B cell (primary cell): ENCODE measurements at regions not wholly inside any gene's neighbourhood (a gene's known extent, or its start where the extent isn't known, plus 50 kb on each side); places are given as distances from the start of the nearest gene placed in this dataset.

ENCODE experiments used
- ATAC-seq: fragments of 200-7000 bp; cut with Tn5 transposase; one replicate; pipeline ENCODE4 v1.10.0; 2021; ENCODE audit warnings: low read depth, mild to moderate bottlenecking, moderate number of reproducible peaks, moderate library complexity
- CTCF ChIA-PET: fragments of 350-600 bp; sonication (Branson Sonifier 250); formaldehyde crosslinking; loops from one replicate; lab custom pipeline; 2021; ENCODE audit warnings: antibody characterized with exemption, inconsistent platforms; lab: Charles Lee
- POLR2A ChIA-PET: fragments of 350-600 bp; sonication (Branson Sonifier 250); formaldehyde crosslinking; loops from one replicate; lab custom pipeline; 2021; ENCODE audit warnings: antibody characterized with exemption; lab: Charles Lee
- DNase-seq: peaks from one replicate; pipeline ENCODE4 v3.0.0; 2013
- H2AFZ ChIP-seq: 2 replicates; pipeline ENCODE4 v1.6.1; 2012; ENCODE audit warnings: mild to moderate bottlenecking, low read depth, low read length; ENCODE audit not compliant: insufficient read depth, poor library complexity, severe bottlenecking
- H3K27ac ChIP-seq, 2 donors: 1 replicate in 1 of 2; 2 replicates in 1 of 2; pipeline ENCODE4 v1.5.1; 2012 to 2013; ENCODE audit warnings: low read length in 2 of 2, mild to moderate bottlenecking in 2 of 2, moderate library complexity in 1 of 2
- H3K27me3 ChIP-seq, 4 experiments: fragments of 200-600 bp in 1 of 4; sonication (generic) in 1 of 4; replicated peaks in 1 of 4; 1 replicate in 2 of 4; 2 replicates in 2 of 4; pipeline versions ENCODE4 v1.6.1 to v1.7.0; 2013 to 2016; ENCODE audit warnings: low read length in 3 of 4, mild to moderate bottlenecking in 2 of 4, mixed read lengths in 1 of 4, moderate library complexity in 1 of 4; ENCODE audit not compliant: insufficient read depth in 4 of 4, control insufficient read depth in 3 of 4; ENCODE audit errors: control extremely low read depth in 1 of 4
- H3K36me3 ChIP-seq, 2 experiments: replicated peaks in 1 of 2; 1 replicate in 1 of 2; 2 replicates in 1 of 2; pipeline versions ENCODE4 v1.6.1 to v1.7.1; 2013; ENCODE audit warnings: low read length in 1 of 2; ENCODE audit not compliant: insufficient read depth in 2 of 2, control insufficient read depth in 1 of 2; ENCODE audit errors: control extremely low read depth in 1 of 2, extremely low read depth in 1 of 2
- H3K4me1 ChIP-seq, 2 donors: fragments of 200-600 bp in 1 of 2; sonication (generic) in 1 of 2; 1 replicate in 1 of 2; 2 replicates in 1 of 2; pipeline versions ENCODE4 v1.5.1 to v1.6.1; 2013 to 2017; ENCODE audit warnings: low read length in 2 of 2; ENCODE audit not compliant: control insufficient read depth in 2 of 2, insufficient read depth in 2 of 2
- H3K4me2 ChIP-seq: replicated peaks from 2 replicates; pipeline ENCODE3; 2012; ENCODE audit warnings: mild to moderate bottlenecking, low read depth, low read length; ENCODE audit not compliant: poor library complexity, severe bottlenecking
- H3K4me3 ChIP-seq, 5 experiments: fragments of 200-600 bp in 1 of 5; sonication (generic) in 1 of 5; 1 replicate in 3 of 5; 2 replicates in 2 of 5; pipeline versions ENCODE4 v1.5.1 to v1.7.0; 2011 to 2016; ENCODE audit warnings: low read length in 4 of 5, mild to moderate bottlenecking in 4 of 5, low read depth in 2 of 5, control low read depth in 1 of 5, moderate library complexity in 1 of 5; ENCODE audit not compliant: insufficient read depth in 1 of 5; ENCODE audit errors: control extremely low read depth in 1 of 5, extremely low read depth in 1 of 5
- H3K79me2 ChIP-seq: fragments of 200-600 bp; sonication (generic); one replicate; pipeline ENCODE4 v1.6.0; 2016; ENCODE audit warnings: low read length; ENCODE audit not compliant: control insufficient read depth, insufficient read depth
- H3K9ac ChIP-seq: fragments of 200-600 bp; sonication (generic); 2 replicates; pipeline ENCODE4 v1.6.1; 2017; ENCODE audit warnings: mild to moderate bottlenecking, low read length, moderate library complexity
- H3K9me3 ChIP-seq, 3 donors: one replicate each; pipeline versions ENCODE4 v1.6.1 to v1.7.1; 2013; ENCODE audit warnings: low read length in 2 of 3; ENCODE audit not compliant: control insufficient read depth in 2 of 3, insufficient read depth in 1 of 3; ENCODE audit errors: control extremely low read depth in 1 of 3
- H4K20me1 ChIP-seq: 2 replicates; pipeline ENCODE4 v1.6.0; 2012; ENCODE audit warnings: mild to moderate bottlenecking, low read length; ENCODE audit not compliant: insufficient read depth, control insufficient read depth, poor library complexity, severe bottlenecking
- H3K27ac Mint-ChIP-seq: one replicate; pipeline ENCODE4 v1.8.0; 2021; ENCODE audit warnings: mixed read lengths
- H3K27me3 Mint-ChIP-seq: one replicate; pipeline ENCODE4 v1.8.0; 2021; ENCODE audit warnings: mixed read lengths
- H3K4me1 Mint-ChIP-seq: one replicate; pipeline ENCODE4 v1.8.0; 2021; ENCODE audit warnings: mixed read lengths
- H3K4me3 Mint-ChIP-seq: one replicate; pipeline ENCODE4 v1.8.0; 2021; ENCODE audit warnings: mixed read lengths
- H3K9me3 Mint-ChIP-seq: one replicate; pipeline ENCODE4 v1.8.0; 2022; ENCODE audit warnings: mixed read lengths; ENCODE audit not compliant: insufficient read depth
- EZH2 ChIP-seq: IDR thresholded peaks from 2 replicates; pipeline ENCODE4 v1.6.1; 2012; ENCODE audit warnings: borderline replicate concordance, low read depth, mild to moderate bottlenecking, moderate library complexity, low read length; ENCODE audit not compliant: insufficient read depth, poor library complexity, severe bottlenecking
- WGBS: methylation state at CpG from one replicate; pipeline ENCODE4 v1.1.5; 2013; ENCODE audit warnings: missing lambda C conversion rate; ENCODE audit not compliant: insufficient coverage; 5-methylcytosine and 5-hydroxymethylcytosine counted together
- intact Hi-C: fragments of 100-400 bp; cut with micrococcal nuclease; formaldehyde crosslinking; loops from one replicate; pipeline ENCODE4 v1.10.0; 2022
- TF ChIP-seq, protein P1 (sequence below): fragments of 200-600 bp; IDR thresholded peaks from one replicate; pipeline ENCODE4 v1.8.0; 2022; ENCODE audit warnings: antibody characterized with exemption, mild to moderate bottlenecking

DNA sequence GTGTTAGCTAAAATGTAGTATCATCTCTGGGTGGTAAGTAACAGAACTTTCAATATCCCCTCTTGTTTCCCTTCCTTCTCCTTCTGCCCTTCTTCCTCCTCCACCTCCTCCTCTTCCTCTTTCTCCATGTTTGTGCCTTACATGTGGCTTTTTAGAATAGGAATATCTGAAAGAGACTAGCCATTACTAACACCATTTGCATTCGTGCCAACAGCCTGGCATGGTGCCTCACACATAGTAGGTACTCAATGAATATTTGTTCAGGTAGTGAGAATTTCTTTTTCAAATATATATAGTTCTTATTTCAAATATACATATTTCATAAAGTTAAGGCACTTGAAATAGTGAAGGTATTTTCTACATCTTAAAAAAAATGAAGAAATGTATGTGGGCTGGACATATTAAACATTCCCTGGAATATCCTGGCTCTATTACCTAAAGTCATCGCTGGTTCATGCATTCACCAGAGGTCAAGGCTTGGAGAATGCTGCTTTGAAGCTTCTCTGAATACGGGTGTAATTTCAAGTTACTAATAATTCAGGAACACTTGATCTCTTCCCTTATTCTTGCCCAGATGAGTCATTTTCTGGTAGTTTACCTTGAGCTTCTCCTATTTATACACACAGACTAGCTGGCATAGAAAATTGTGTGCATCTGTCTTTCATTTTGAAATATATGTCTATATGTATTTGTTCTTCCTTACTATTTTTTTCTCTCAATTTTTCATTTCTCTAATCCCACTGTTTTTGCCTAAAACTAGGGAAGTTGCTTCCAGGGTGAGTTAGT lies 319.4 kb downstream of the TGFB2 start:
- H3K79me2 ChIP-seq = no peaks in the 10 kb centered on the region
- no peaks in the 10 kb centered on the region for H3K9me3 Mint-ChIP-seq
- POLR2A ChIA-PET = no interaction called here
- H2AFZ ChIP-seq = no peak overlapping the region
- no peak for DNase-seq
- no peak overlapping the region for H3K4me3 ChIP-seq
- H3K4me3 Mint-ChIP-seq = no peak overlapping the region
- H4K20me1 ChIP-seq = no peaks in the 10 kb centered on the region
- no peak overlapping the region for H3K27ac ChIP-seq
- no peak for ATAC-seq
- no peaks in the 10 kb centered on the region for H3K36me3 ChIP-seq
- no peak overlapping the region for H3K9ac ChIP-seq
- peaks cover 4% of the 10 kb centered on the region for H3K27me3 Mint-ChIP-seq
- TF ChIP-seq, protein P1, sequence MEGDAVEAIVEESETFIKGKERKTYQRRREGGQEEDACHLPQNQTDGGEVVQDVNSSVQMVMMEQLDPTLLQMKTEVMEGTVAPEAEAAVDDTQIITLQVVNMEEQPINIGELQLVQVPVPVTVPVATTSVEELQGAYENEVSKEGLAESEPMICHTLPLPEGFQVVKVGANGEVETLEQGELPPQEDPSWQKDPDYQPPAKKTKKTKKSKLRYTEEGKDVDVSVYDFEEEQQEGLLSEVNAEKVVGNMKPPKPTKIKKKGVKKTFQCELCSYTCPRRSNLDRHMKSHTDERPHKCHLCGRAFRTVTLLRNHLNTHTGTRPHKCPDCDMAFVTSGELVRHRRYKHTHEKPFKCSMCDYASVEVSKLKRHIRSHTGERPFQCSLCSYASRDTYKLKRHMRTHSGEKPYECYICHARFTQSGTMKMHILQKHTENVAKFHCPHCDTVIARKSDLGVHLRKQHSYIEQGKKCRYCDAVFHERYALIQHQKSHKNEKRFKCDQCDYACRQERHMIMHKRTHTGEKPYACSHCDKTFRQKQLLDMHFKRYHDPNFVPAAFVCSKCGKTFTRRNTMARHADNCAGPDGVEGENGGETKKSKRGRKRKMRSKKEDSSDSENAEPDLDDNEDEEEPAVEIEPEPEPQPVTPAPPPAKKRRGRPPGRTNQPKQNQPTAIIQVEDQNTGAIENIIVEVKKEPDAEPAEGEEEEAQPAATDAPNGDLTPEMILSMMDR = no peak
- TF ChIP-seq EZH2 = no peak
- no peak overlapping the region for H3K27ac Mint-ChIP-seq
- intact Hi-C loops = no loop called here
- no peaks in the 10 kb centered on the region for H3K9me3 ChIP-seq
- H3K4me1 Mint-ChIP-seq = no peaks in the 10 kb centered on the region
- H3K4me1 ChIP-seq = no peaks in the 10 kb centered on the region
- H3K27me3 ChIP-seq = no peaks in the 10 kb centered on the region
- no CpG with 5 or more reads among the region's 3 CpGs for WGBS
- H3K4me2 ChIP-seq = no peak overlapping the region
- CTCF ChIA-PET = no interaction called here

DNA sequence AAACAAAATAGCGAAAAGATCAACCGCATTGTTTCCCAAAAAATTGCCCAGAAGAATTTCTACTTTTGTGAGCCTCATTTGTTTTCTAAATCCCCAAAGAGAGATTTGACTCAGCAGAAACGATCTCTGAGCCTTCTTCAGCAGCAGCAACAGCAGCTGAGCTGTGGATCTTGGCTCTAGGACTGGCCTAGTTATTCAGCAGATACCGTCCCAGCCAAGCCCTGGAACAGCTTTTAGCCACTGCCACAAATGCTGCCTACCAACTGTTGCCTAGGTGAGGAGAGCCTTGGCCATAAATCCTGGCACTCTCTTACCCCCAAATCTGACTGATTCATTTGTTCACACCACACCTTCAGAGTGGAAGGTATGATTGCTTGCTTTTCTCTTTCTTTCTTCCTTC lies 320.1 kb downstream of the TGFB2 start:
- H3K4me1 Mint-ChIP-seq = no peaks in the 10 kb centered on the region
- DNase-seq = no peak
- TF ChIP-seq EZH2 = no peak
- TF ChIP-seq, protein P1 = peak; percentile 16
- ChIA-PET CTCF (no interaction called here), POLR2A (no interaction called here)
- intact Hi-C loops = no loop called here
- Histone ChIP-seq H3K4me2 (no peak overlapping the region), H3K9ac (no peak overlapping the region), H3K79me2 (no peaks in the 10 kb centered on the region), H2AFZ (no peak overlapping the region), H3K4me3 (no peak overlapping the region), H3K27me3 (no peaks in the 10 kb centered on the region), H4K20me1 (no peaks in the 10 kb centered on the region), H3K36me3 (no peaks in the 10 kb centered on the region), H3K27ac (no peak overlapping the region), H3K9me3 (no peaks in the 10 kb centered on the region), H3K4me1 (no peaks in the 10 kb centered on the region)
- peaks cover 4% of the 10 kb centered on the region for H3K27me3 Mint-ChIP-seq
- ATAC-seq = no peak
- H3K27ac Mint-ChIP-seq = no peak overlapping the region
- 86% methylated on average over 4 of the region's 4 CpGs for WGBS
- no peak overlapping the region for H3K4me3 Mint-ChIP-seq
- H3K9me3 Mint-ChIP-seq = no peaks in the 10 kb centered on the region
